Liver (tissue), 3 donors: ENCODE measurements at regions not wholly inside any gene's neighbourhood (a gene's known extent, or its start where the extent isn't known, plus 50 kb on each side); places are given as distances from the start of the nearest gene placed in this dataset.

ENCODE experiments used
- GABPA ChIP-seq, 2 donors: IDR thresholded peaks in 1 of 2; conservative IDR thresholded peaks in 1 of 2; 2 replicates each; pipeline ENCODE4 v1.6.1; 2016; ENCODE audit warnings: antibody characterized with exemption in 2 of 2, mild to moderate bottlenecking in 1 of 2, moderate library complexity in 1 of 2
- MAX ChIP-seq: IDR thresholded peaks from 2 replicates; pipeline ENCODE4 v1.6.1; 2016; ENCODE audit warnings: antibody characterized with exemption
- RAD21 ChIP-seq, 2 donors: IDR thresholded peaks; 2 replicates each; pipeline ENCODE4 v1.6.1; 2016; ENCODE audit warnings: antibody characterized with exemption in 2 of 2, mild to moderate bottlenecking in 2 of 2
- SP1 ChIP-seq: IDR thresholded peaks from 2 replicates; pipeline ENCODE4 v1.6.1; 2018; ENCODE audit warnings: antibody characterized with exemption, mild to moderate bottlenecking
- TAF1 ChIP-seq: conservative IDR thresholded peaks from 2 replicates; pipeline ENCODE4 v1.6.1; 2016; ENCODE audit warnings: antibody characterized with exemption, mild to moderate bottlenecking
- TF ChIP-seq, protein P1 (sequence below): fragments of 150-350 bp; IDR thresholded peaks from 2 replicates; pipeline ENCODE4 v1.5.1; 2017; ENCODE audit warnings: improper control_type of control experiment, low read depth, low read length; ENCODE audit not compliant: missing input control
- TF ChIP-seq, protein P2 (sequence below): IDR thresholded peaks from 2 replicates; pipeline ENCODE4 v1.6.1; 2016; ENCODE audit warnings: antibody characterized with exemption
- donor health status: healthy.
- donor health status: healthy.

DNA sequence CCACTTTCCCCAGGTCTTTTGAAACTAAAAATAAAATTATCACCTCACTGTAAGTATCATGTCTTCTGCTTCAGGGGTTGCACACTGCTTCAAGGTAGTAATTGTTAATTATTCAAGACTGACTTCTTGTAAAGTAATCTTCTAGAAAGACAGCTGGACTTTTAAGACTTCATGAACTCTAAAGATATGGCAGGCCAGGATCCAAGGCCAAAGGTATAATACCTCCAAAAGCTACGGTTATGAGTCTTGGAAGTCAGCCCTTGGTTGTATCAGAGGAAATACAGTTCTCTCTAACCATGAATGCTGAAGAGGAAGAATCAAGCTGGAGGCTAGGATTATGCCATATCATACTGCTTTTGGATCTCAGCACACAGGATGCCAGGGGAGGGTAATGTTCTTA lies 1346.8 kb upstream of the GJE1 start:
- TF ChIP-seq, protein P1, sequence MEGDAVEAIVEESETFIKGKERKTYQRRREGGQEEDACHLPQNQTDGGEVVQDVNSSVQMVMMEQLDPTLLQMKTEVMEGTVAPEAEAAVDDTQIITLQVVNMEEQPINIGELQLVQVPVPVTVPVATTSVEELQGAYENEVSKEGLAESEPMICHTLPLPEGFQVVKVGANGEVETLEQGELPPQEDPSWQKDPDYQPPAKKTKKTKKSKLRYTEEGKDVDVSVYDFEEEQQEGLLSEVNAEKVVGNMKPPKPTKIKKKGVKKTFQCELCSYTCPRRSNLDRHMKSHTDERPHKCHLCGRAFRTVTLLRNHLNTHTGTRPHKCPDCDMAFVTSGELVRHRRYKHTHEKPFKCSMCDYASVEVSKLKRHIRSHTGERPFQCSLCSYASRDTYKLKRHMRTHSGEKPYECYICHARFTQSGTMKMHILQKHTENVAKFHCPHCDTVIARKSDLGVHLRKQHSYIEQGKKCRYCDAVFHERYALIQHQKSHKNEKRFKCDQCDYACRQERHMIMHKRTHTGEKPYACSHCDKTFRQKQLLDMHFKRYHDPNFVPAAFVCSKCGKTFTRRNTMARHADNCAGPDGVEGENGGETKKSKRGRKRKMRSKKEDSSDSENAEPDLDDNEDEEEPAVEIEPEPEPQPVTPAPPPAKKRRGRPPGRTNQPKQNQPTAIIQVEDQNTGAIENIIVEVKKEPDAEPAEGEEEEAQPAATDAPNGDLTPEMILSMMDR: no peak
- TF ChIP-seq TAF1: no peak
- no peak for TF ChIP-seq GABPA (IDR thresholded peaks at IDR 0.05 in 1 of 2, conservative IDR thresholded peaks at IDR 0.05 in 1 of 2)
- TF ChIP-seq RAD21 (IDR thresholded peaks at IDR 0.05): no peak
- TF ChIP-seq MAX: no peak
- TF ChIP-seq, protein P2, sequence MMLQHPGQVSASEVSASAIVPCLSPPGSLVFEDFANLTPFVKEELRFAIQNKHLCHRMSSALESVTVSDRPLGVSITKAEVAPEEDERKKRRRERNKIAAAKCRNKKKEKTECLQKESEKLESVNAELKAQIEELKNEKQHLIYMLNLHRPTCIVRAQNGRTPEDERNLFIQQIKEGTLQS: no peak
- TF ChIP-seq SP1: no peak
